Activated T-cell treated with anti-CD3 and anti-CD28 coated beads for 48 hours (primary cell): ENCODE measurements at regions not wholly inside any gene's neighbourhood (a gene's known extent, or its start where the extent isn't known, plus 50 kb on each side); places are given as distances from the start of the nearest gene placed in this dataset.
"Not testable (repeated sequence)": the region's sequence is repeated elsewhere in the genome, so short reads cannot be mapped to it uniquely, and the experiment has no call there.

Experiments used
- DNase-seq: peaks from one replicate; pipeline ENCODE4 v3.0.0-alpha.2; 2020; ENCODE audit warnings: low read depth

DNA sequence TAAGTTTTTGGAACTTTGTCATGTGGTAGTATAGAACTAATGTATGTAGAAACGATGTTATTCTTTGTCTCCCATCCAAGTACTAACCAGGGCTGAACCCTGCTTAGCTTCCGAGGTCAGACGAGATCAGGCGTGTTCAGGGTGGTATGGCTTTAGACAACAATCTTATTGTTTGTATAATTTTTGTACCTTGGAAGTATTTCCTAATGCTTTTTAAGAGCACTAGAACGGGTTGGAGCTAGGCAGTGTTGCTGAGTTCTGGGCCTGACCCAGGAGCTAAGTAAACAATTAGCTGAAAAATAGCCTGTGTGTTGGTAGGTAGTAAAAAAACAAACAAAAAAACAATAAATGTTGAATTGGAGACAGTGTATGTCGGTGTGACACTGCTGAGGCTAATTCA lies 244.3 kb downstream of the EMP1 start:
- DNase-seq, result no peak

- no peak for DNase-seq
These were observed 241.0 kb downstream of the EMP1 start for GRCh38 chr12:13437541-13437940.

DNA sequence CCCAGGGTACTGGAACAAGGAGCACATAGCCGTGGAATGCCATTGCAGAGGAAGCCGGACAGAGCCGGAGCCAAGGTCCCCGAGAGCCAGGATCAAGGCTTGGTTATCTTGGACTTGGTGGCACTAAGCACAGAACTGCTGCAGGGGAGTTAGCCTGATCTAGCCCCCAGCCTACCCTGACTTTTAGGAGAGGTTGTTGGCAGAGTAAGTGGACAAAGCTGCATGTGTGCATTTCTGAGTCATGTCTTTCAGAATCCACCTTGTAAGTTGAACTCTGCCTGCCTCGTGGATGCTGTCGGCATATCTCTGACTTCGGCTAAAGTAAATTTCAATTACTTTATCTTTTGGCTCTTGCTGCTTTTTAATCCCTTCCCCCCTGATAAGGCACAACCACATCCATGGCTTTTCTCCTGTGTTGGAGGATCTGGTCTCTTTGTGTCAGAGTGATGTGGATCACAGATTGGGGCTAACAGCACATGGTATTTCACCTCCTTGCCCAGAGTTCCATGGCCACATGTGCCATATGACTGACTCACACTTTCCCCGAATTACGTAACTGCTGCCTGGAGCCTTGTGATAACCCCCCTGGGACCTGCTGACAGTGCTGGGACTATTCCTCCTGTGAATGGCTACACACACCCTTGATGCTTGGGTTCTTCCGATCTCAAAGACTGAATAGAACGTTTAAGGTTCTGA lies 240.3 kb downstream of the EMP1 start:
- no peak for DNase-seq

DNA sequence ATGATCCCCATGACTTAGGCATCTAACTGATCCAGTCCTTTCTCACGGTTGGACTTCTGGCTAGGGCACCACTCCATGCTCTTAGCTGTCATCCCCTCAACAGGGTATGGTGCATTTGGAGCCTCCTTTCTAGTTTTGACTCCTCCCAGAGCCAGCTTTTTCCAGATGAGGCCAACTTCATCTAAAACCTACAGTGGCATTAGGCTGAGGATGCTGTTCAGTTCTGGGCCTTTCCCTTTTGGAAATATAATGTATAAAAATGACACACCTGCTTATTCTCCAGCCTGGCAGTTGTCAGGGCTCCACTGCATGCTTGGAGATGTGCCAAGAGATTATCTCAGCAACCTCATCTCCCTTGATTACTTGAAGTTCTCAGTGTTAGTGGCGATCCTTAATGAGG lies 239.7 kb downstream of the EMP1 start:
- no peak for DNase-seq

- no peak for DNase-seq
These were observed 238.9 kb downstream of the EMP1 start for GRCh38 chr12:13435235-13435933.

GRCh38 chr12:13433768-13434167 lies 237.2 kb downstream of the EMP1 start:
- DNase-seq, result no peak

GRCh38 chr12:13431041-13431440 lies 234.5 kb downstream of the EMP1 start:
- DNase-seq, result no peak

DNA sequence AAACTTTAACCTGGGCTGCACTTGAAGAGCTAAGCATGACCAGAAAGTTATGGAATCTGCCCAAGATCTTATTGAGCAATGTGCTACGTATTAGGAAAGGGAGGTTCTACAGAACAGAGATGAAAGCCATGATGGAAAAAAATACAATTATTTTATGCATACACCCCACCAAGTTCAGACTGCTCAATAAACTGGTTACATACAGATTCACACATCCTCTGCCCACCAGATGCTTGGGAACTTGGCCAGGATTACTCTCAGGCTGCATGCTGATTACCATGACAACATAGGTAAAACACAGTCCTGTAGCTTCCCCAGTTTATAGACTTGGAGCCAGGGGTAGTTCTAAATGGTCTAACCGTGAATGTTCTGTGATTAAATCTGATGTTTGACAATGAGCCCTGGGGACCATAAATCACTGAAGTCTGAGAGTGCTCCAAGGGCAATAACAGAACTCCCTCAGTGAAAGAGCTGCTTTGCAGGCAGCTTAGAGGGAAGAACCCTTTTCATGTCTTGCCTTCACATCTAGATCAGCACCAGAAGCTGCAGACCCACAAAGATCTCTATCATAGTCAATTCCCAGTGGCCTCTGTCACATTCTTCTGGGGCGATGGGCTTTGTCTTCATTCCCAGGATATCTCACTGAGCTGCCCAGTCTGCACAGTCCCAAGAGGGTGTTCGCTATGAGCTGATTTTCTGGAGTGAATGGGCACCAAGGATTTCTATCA lies 232.2 kb downstream of the EMP1 start:
- no peak for DNase-seq

- no peak for DNase-seq
These were observed 229.2 kb downstream of the EMP1 start for GRCh38 chr12:13425766-13426165.

DNA sequence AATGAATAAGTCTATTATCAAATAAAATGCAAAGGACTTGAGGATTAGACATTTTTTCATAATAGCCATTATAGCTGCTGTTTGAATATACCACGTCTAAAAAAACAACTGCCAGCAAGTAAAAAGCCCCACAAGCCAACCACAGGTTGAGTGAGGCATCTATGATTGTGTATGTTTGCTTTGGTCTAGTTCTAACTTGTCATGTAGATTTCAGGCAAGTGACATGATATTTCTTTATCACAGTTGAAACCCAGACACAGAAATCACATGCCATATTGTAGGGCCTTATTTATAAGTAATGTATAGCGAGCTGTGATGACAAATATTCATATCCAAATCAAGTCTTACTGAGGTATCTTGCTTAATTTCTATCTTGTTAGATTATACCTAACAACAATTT lies 225.8 kb downstream of the EMP1 start:
- no peak for DNase-seq

DNA sequence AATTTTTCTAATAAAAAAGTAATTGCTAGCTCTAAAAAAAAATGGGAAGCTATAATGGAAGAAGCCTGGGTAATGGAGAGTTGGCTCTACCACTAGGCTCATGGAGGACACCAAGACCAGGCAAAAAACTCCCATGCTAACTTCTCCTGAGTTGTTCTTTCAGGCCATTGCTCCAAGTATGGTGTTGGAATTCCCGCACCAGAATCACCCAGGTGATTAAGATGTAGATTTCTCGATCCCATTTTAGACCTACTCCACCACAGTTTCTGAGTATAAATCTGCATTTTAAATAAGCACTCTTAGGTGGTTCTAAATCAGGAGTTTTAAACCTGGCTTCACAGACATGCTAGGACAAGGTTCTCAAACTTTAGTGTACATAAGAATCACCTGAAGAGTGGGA lies 221.0 kb downstream of the EMP1 start:
- DNase-seq, result no peak

- no peak for DNase-seq
These were observed 214.8 kb downstream of the EMP1 start for GRCh38 chr12:13411287-13411686.

- DNase-seq, result no peak
These were observed 209.6 kb downstream of the EMP1 start for GRCh38 chr12:13405961-13406703.

DNA sequence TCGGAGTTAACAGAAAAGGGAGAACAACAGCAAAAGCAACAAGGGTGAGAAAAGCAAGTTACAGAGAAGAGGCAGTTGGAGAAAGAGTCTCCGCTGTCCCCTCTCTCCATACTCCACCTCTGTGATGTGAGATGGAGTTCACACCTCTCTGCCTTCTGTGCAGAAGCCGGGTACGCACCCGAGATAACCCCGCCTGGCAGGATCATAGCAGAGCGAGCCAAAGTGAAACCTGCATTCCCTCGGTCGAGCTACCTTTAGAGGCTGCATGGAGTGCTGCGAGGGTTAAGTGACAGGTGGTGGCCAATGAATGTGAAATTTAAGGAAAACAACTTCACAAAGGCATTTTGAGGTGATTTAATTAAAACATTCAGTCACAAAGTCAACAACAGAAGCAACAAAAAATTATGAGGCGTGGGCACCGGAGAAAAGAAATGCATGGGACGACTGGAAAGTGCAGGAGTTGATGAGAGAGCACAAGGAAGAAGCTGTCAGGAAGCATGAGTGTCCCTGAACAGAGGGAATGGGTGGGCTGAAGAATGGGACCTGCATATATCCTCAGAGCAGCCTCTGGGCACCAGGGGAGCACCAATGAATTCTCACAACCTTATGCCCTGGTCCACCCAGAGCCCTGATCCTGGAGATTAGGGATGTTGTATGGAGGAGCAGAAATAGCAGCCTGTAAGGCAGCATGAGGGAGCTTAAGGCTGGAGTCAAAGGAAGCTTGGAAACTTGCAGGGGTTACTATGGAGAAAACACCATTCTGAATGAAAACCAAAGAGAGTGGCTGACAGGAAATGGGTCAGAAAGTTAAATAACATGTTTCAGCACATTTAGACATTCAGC lies 208.3 kb downstream of the EMP1 start:
- no peak for DNase-seq

DNA sequence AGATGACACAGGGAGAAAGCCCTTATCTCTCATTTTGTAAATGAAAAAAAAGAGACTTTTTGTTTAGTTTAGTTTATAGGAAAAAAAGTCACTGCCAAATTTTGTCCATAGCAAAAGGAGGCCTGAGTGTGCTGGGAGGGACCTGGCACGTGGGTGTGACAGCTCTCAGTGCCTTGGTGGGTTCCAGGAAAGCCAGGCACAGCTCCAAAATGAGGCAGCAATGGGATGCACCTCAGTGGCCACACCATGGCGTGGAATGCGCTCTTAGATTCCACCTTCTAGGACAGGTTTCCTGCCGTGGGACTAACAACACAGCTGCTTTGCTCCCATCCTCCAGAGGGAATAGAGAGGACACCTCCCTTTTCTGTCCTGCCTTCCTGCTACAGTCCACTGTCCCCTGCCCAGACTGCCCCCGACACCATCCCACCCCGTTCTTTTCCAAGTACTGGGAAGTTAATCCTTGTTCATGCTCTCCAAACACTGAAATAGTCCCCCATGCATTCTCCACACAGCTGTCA lies 207.6 kb downstream of the EMP1 start:
- no peak for DNase-seq

- DNase-seq, result not testable (repeated sequence)
These were observed 194.8 kb downstream of the EMP1 start for GRCh38 chr12:13391375-13391774.

- no peak for DNase-seq
These were observed 194.4 kb downstream of the EMP1 start for GRCh38 chr12:13390918-13391317.

GRCh38 chr12:13390381-13390861 lies 193.9 kb downstream of the EMP1 start:
- no peak for DNase-seq

GRCh38 chr12:13387101-13387500 lies 190.6 kb downstream of the EMP1 start:
- no peak for DNase-seq

DNA sequence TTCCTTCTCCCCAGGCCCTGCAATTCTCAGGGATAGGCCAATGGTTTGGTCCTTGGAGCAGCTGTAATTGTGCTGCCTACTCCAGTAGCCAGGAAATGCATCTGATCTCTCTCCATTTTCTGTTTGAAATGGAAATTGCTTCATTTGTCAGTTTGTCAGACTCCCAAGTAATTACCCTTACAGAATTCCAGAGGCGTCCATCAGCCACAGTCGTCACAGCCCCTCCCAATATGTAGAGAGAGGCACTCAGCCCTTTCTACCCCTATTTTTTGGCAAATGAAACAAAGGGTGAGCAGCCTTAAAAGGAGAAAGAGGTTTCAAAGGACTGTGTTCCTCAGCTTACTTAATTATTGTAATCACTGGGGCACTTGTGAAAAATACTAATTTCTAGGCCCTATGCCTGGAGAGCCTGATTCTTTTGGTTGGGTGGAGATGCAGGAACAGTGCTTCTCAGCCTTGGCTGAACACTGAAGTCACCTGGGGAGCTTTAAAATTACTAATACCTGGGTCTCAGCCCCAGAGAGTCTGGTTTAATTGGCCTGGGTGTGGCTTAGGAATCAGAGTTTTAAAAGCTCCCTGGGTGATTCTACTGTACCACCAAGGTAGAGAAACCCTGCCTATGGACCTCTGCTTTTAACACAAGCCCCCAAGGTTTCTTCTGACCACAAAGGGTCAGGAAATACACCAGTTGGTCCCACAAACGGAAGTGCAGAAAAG lies 190.0 kb downstream of the EMP1 start:
- no peak for DNase-seq

GRCh38 chr12:13383379-13383778 lies 186.9 kb downstream of the EMP1 start:
- DNase-seq, result no peak
